Natural killer cell (primary cell): ENCODE measurements at regions not wholly inside any gene's neighbourhood (a gene's known extent, or its start where the extent isn't known, plus 50 kb on each side); places are given as distances from the start of the nearest gene placed in this dataset.

ENCODE experiments used
- ATAC-seq, 3 donors: fragments of 150-1000 bp in 2 of 3; fragments of 200-7000 bp in 1 of 3; cut with Tn5 transposase; 1 replicate in 1 of 3; 2 replicates in 2 of 3; pipeline ENCODE4 v1.10.0; 2021; ENCODE audit warnings: mild to moderate bottlenecking in 2 of 3, moderate library complexity in 2 of 3
- DNase-seq, 2 donors: peaks; one replicate each; pipeline versions ENCODE4 v3.0.0 to v3.0.0-alpha.2; 2013 to 2021; ENCODE audit warnings: mixed read lengths in 1 of 2
- H3K27ac ChIP-seq: one replicate; pipeline ENCODE4 v1.5.1; 2013; ENCODE audit warnings: mild to moderate bottlenecking, low read length
- H3K27me3 ChIP-seq: one replicate; pipeline ENCODE4 v1.6.1; 2013; ENCODE audit warnings: low read length; ENCODE audit not compliant: control insufficient read depth, insufficient read depth
- H3K36me3 ChIP-seq: one replicate; pipeline ENCODE4 v1.6.1; 2013; ENCODE audit warnings: low read length; ENCODE audit not compliant: control insufficient read depth, insufficient read depth
- H3K4me1 ChIP-seq: one replicate; pipeline ENCODE4 v1.6.1; 2013; ENCODE audit warnings: low read length; ENCODE audit not compliant: control insufficient read depth, insufficient read depth
- H3K4me3 ChIP-seq: one replicate; pipeline ENCODE4 v1.5.1; 2013; ENCODE audit warnings: low read length
- H3K9me3 ChIP-seq: one replicate; pipeline ENCODE4 v1.6.1; 2013; ENCODE audit warnings: low read length; ENCODE audit not compliant: control insufficient read depth, insufficient read depth
- H3K27ac Mint-ChIP-seq, 2 donors: one replicate each; pipeline ENCODE4 v1.8.0; 2022; ENCODE audit warnings: mild to moderate bottlenecking in 2 of 2, mixed read lengths in 2 of 2, moderate library complexity in 1 of 2
- H3K27me3 Mint-ChIP-seq, 2 donors: one replicate each; pipeline ENCODE4 v1.8.0; 2022; ENCODE audit warnings: low read depth in 2 of 2, mixed read lengths in 2 of 2
- H3K36me3 Mint-ChIP-seq: one replicate; pipeline ENCODE4 v1.8.0; 2022; ENCODE audit warnings: mixed read lengths
- H3K4me1 Mint-ChIP-seq, 2 donors: one replicate each; pipeline ENCODE4 v1.8.0; 2022; ENCODE audit warnings: mixed read lengths in 2 of 2
- H3K4me3 Mint-ChIP-seq: one replicate; pipeline ENCODE4 v1.8.0; 2022; ENCODE audit warnings: mild to moderate bottlenecking, moderate library complexity, mixed read lengths
- H3K9me3 Mint-ChIP-seq, 2 donors: one replicate each; pipeline ENCODE4 v1.8.0; 2022; ENCODE audit warnings: mixed read lengths in 2 of 2
- CTCF ChIP-seq: fragments of 200-600 bp; IDR thresholded peaks from one replicate; pipeline ENCODE4 v1.8.0; 2022; ENCODE audit warnings: antibody characterized with exemption
- WGBS: methylation state at CpG from one replicate; pipeline ENCODE4 v1.1.7; 2013; ENCODE audit warnings: missing lambda C conversion rate; ENCODE audit not compliant: insufficient coverage; 5-methylcytosine and 5-hydroxymethylcytosine counted together
- intact Hi-C: fragments of 100-400 bp; cut with micrococcal nuclease; formaldehyde crosslinking; loops from one replicate; pipeline ENCODE4 v1.14.2; 2022

GRCh38 chr18:76139844-76140243, 355.2 kb downstream of the ZNF516 start:
- Histone ChIP-seq H3K36me3 (no peaks in the 10 kb centered on the region), H3K27ac (no peak overlapping the region), H3K4me3 (no peak overlapping the region), H3K27me3 (no peaks in the 10 kb centered on the region), H3K4me1 (no peaks in the 10 kb centered on the region), H3K9me3 (no peaks in the 10 kb centered on the region)
- DNase-seq (no peak), ATAC-seq (no peak)
- WGBS: 88% methylated on average over 1 of the region's 1 CpG
- Mint-ChIP-seq H3K27ac (no peak overlapping the region), H3K27me3 (peaks cover 0 to 3% of the 10 kb centered on the region in 2 donors), H3K4me1 (no peaks in the 10 kb centered on the region), H3K9me3 (no peaks in the 10 kb centered on the region), H3K4me3 (no peak overlapping the region), H3K36me3 (no peaks in the 10 kb centered on the region)
- TF ChIP-seq CTCF: no peak
- intact Hi-C loops: no loop called here

- H3K36me3 Mint-ChIP-seq: no peaks in the 10 kb centered on the region
- H3K9me3 ChIP-seq: no peaks in the 10 kb centered on the region
- no peaks in the 10 kb centered on the region for H3K27me3 ChIP-seq
- peaks cover 0 to 3% of the 10 kb centered on the region in 2 donors for H3K9me3 Mint-ChIP-seq
- peaks cover 0 to 7% of the 10 kb centered on the region in 2 donors for H3K27me3 Mint-ChIP-seq
- DNase-seq (no peak), ATAC-seq (no peak)
- no peak overlapping the region for H3K27ac Mint-ChIP-seq
- no peaks in the 10 kb centered on the region for H3K4me1 ChIP-seq
- intact Hi-C loops: no loop called here
- H3K36me3 ChIP-seq: no peaks in the 10 kb centered on the region
- H3K4me3 ChIP-seq: no peak overlapping the region
- no peak overlapping the region for H3K27ac ChIP-seq
- whole genome bisulfite sequencing: 77% methylated on average over 6 of the region's 6 CpGs
- no peak for TF ChIP-seq CTCF
- H3K4me1 Mint-ChIP-seq: no peaks in the 10 kb centered on the region
- no peak overlapping the region for H3K4me3 Mint-ChIP-seq
Measured at GRCh38 chr18:76137216-76137615, 357.8 kb downstream of the ZNF516 start.

- peaks cover 0 to 7% of the 10 kb centered on the region in 2 donors for H3K27me3 Mint-ChIP-seq
- intact Hi-C loops: no loop called here
Measured at GRCh38 chr18:76136701-76137100, 358.3 kb downstream of the ZNF516 start.

More at GRCh38 chr18:76136701-76137100, 358.3 kb downstream of the ZNF516 start:
- no peaks in the 10 kb centered on the region for H3K36me3 Mint-ChIP-seq
- no peaks in the 10 kb centered on the region for H3K4me1 Mint-ChIP-seq
- Histone ChIP-seq H3K9me3 (no peaks in the 10 kb centered on the region), H3K4me3 (no peak overlapping the region), H3K27me3 (no peaks in the 10 kb centered on the region), H3K27ac (no peak overlapping the region), H3K36me3 (no peaks in the 10 kb centered on the region), H3K4me1 (no peaks in the 10 kb centered on the region)
- no peak overlapping the region for H3K4me3 Mint-ChIP-seq
- DNase-seq: no peak
- 95% methylated on average over 6 of the region's 10 CpGs for WGBS
- no peak for ATAC-seq
- H3K27ac Mint-ChIP-seq: no peak overlapping the region
- TF ChIP-seq CTCF: no peak
- peaks cover 0 to 3% of the 10 kb centered on the region in 2 donors for H3K9me3 Mint-ChIP-seq
